Activated CD4-positive, CD25-positive, alpha-beta regulatory T cell treated with anti-CD3 and anti-CD28 coated beads, Interleukin-2, amount 50 U/mL, for 24 hours (primary cell): ENCODE measurements at regions not wholly inside any gene's neighbourhood (a gene's known extent, or its start where the extent isn't known, plus 50 kb on each side); places are given as distances from the start of the nearest gene placed in this dataset.

Experiments used
- ATAC-seq, 2 donors: fragments of 150-1000 bp; cut with Tn5 transposase; one replicate each; pipeline ENCODE4 v1.10.0; 2021; ENCODE audit warnings: mild to moderate bottlenecking in 1 of 2, moderate library complexity in 1 of 2

GRCh38 chrX:39451046-39451445, 646.7 kb downstream of the BCOR start:
- no peak for ATAC-seq

GRCh38 chrX:39452401-39452800, 645.4 kb downstream of the BCOR start:
- no peak for ATAC-seq

GRCh38 chrX:39453889-39454621, 643.7 kb downstream of the BCOR start:
- no peak for ATAC-seq

GRCh38 chrX:39456894-39457604, 640.7 kb downstream of the BCOR start:
- no peak for ATAC-seq

- no peak for ATAC-seq
Measured at GRCh38 chrX:39458779-39459178, 639.0 kb downstream of the BCOR start.

GRCh38 chrX:39459204-39459603, 638.6 kb downstream of the BCOR start:
- ATAC-seq: no peak

GRCh38 chrX:39459952-39460351, 637.8 kb downstream of the BCOR start:
- ATAC-seq: no peak

- no peak for ATAC-seq
Measured at GRCh38 chrX:39460499-39460898, 637.3 kb downstream of the BCOR start.

- no peak for ATAC-seq
Measured at GRCh38 chrX:39462835-39463234, 634.9 kb downstream of the BCOR start.

- no peak for ATAC-seq
Measured at GRCh38 chrX:39464253-39464652, 633.5 kb downstream of the BCOR start.

GRCh38 chrX:39465467-39465866, 632.3 kb downstream of the BCOR start:
- ATAC-seq: no peak

- no peak for ATAC-seq
Measured at GRCh38 chrX:39465906-39466305, 631.9 kb downstream of the BCOR start.

GRCh38 chrX:39469126-39469525, 628.6 kb downstream of the BCOR start:
- no peak for ATAC-seq

GRCh38 chrX:39470588-39471407, 627.0 kb downstream of the BCOR start:
- ATAC-seq: no peak

GRCh38 chrX:39472161-39472560, 625.6 kb downstream of the BCOR start:
- ATAC-seq: no peak

- ATAC-seq: no peak
Measured at GRCh38 chrX:39473812-39474211, 623.9 kb downstream of the BCOR start.

GRCh38 chrX:39475372-39475771, 622.4 kb downstream of the BCOR start:
- ATAC-seq: no peak

- no peak for ATAC-seq
Measured at GRCh38 chrX:39476604-39477021, 621.1 kb downstream of the BCOR start.

GRCh38 chrX:39477031-39477761, 620.6 kb downstream of the BCOR start:
- ATAC-seq: no peak

- ATAC-seq: peak in 1 of 2 donors; percentile 56
Measured at GRCh38 chrX:39477762-39478120, 620.0 kb downstream of the BCOR start.

GRCh38 chrX:39479856-39480255, 617.9 kb downstream of the BCOR start:
- ATAC-seq: no peak

- ATAC-seq: no peak
Measured at GRCh38 chrX:39480963-39481362, 616.8 kb downstream of the BCOR start.

GRCh38 chrX:39481621-39482020, 616.1 kb downstream of the BCOR start:
- ATAC-seq: no peak
